ENCODE measurements at regions not wholly inside any gene's neighbourhood (a gene's known extent, or its start where the extent isn't known, plus 50 kb on each side); places are given as distances from the start of the nearest gene placed in this dataset.
"Not testable (repeated sequence)": the region's sequence is repeated elsewhere in the genome, so short reads cannot be mapped to it uniquely, and the experiment has no call there.

- no peak for TF ChIP-seq ZNF232 (CRISPR knock-in tag; IDR thresholded peaks at IDR 0.05)
- no peak for TF ChIP-seq ESRRA (CRISPR knock-in tag; IDR thresholded peaks at IDR 0.05; ENCODE audit: borderline replicate concordance)
- no peak for TF ChIP-seq ZNF423 (CRISPR knock-in tag; IDR thresholded peaks at IDR 0.05)
- TF ChIP-seq ZNF396 (CRISPR knock-in tag; IDR thresholded peaks at IDR 0.05; ENCODE audit: borderline replicate concordance) = no peak
Observed at GRCh38 chr19:30841934-30842333, 469.8 kb downstream of the ZNF536 start (continued).

- Mint-ChIP-seq H3K4me1 (no peaks in the 10 kb centered on the region), H3K4me3 (no peak overlapping the region), H3K9me3 (peaks cover 21% of the 10 kb centered on the region), H3K27me3 (ENCODE audit: low read depth) (no peaks in the 10 kb centered on the region), H3K36me3 (no peaks in the 10 kb centered on the region), H3K27ac (no peak overlapping the region)
- CTCF ChIA-PET = interaction anchor here (1.0 kb wide), 2 partner anchors 31 to 38 kb away, joined by 3 to 4 read pairs; no protein-coding TSS in a partner anchor
- TF ChIP-seq ZNF317 (CRISPR knock-in tag; IDR thresholded peaks at IDR 0.05; ENCODE audit: borderline replicate concordance, low read depth) = no peak
- TF ChIP-seq, protein P1, sequence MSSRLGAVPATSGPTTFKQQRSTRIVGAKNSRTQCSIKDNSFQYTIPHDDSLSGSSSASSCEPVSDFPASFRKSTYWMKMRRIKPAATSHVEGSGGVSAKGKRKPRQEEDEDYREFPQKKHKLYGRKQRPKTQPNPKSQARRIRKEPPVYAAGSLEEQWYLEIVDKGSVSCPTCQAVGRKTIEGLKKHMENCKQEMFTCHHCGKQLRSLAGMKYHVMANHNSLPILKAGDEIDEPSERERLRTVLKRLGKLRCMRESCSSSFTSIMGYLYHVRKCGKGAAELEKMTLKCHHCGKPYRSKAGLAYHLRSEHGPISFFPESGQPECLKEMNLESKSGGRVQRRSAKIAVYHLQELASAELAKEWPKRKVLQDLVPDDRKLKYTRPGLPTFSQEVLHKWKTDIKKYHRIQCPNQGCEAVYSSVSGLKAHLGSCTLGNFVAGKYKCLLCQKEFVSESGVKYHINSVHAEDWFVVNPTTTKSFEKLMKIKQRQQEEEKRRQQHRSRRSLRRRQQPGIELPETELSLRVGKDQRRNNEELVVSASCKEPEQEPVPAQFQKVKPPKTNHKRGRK (CRISPR knock-in tag; IDR thresholded peaks at IDR 0.05; ENCODE audit: borderline replicate concordance) = no peak
- TF ChIP-seq NFE2L1 (CRISPR knock-in tag; IDR thresholded peaks at IDR 0.05) = no peak
- TF ChIP-seq IRF1 (CRISPR knock-in tag; IDR thresholded peaks at IDR 0.05) = no peak
- no peak for TF ChIP-seq ZNF425 (CRISPR knock-in tag; conservative IDR thresholded peaks at IDR 0.05)
- no peak for TF ChIP-seq NR1H2 (CRISPR knock-in tag; IDR thresholded peaks at IDR 0.05)
- TF ChIP-seq SMAD3 (CRISPR knock-in tag; IDR thresholded peaks at IDR 0.05; ENCODE audit: borderline replicate concordance) = no peak
- DNase-seq (ENCODE audit: low spot score) (no peak), ATAC-seq (no peak)
- POLR2A ChIA-PET = no interaction called here
Observed at GRCh38 chr19:30830875-30831274, 458.7 kb downstream of the ZNF536 start.

DNA sequence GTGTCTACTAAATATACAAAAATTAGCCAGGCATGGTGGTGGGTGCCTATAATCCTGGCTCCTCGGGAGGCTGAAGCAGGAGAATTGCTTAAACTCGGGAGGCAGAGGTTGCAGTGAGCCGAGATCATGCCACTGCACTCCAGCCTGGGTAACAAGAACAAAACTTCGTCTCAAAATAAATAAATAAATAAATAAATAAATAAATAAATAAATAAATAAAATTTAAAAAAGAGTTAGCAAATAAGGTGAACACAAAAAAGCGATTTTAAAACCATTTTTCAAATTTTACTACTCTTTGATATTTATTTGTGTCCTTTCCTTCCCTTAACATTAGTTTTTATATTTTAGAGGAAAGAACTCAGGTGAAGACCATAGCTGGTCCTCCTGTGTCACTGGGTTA, 453.3 kb downstream of the ZNF536 start:
- H3K27me3 Mint-ChIP-seq (ENCODE audit: low read depth); H3K4me1 Mint-ChIP-seq; H3K4me3 Mint-ChIP-seq; CTCF ChIA-PET; H3K27ac Mint-ChIP-seq; DNase-seq (ENCODE audit: low spot score); POLR2A ChIA-PET; H3K36me3 Mint-ChIP-seq; ATAC-seq: not testable (repeated sequence)
- H3K9me3 Mint-ChIP-seq = peaks cover 24% of the 10 kb centered on the region

DNA sequence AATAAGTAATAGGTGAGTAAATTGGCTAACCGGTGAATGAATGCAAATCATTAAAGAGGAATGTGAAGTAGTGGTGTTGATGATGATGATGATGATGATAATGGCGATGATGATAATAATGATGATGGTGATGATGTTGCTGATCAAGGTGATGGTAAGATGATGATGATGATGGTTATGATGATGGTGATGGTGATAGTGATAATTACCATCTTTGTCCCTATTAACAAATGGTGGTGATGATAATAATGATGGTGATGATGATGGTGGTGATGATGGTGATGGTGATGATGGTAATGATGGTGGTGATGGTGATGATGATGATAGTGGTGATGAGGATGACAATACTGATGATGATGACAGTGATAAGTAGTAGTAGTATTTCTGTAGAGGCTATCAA, 452.6 kb downstream of the ZNF536 start:
- no peak for DNase-seq (ENCODE audit: low spot score)
- no peak for ATAC-seq
- Mint-ChIP-seq H3K9me3 (peaks cover 24% of the 10 kb centered on the region), H3K4me3 (no peak overlapping the region), H3K36me3 (no peaks in the 10 kb centered on the region), H3K27ac (no peak overlapping the region), H3K27me3 (ENCODE audit: low read depth) (no peaks in the 10 kb centered on the region; the same call in 1 of the 2 replicates), H3K4me1 (peaks cover 4% of the 10 kb centered on the region; the same call in 1 of the 2 replicates)
- ChIA-PET CTCF (no interaction called here), POLR2A (no interaction called here)
- TF ChIP-seq HMGA2 (CRISPR knock-in tag; IDR thresholded peaks at IDR 0.05) (no peak), NFATC4 (CRISPR knock-in tag; IDR thresholded peaks at IDR 0.05) (no peak), CREM (CRISPR knock-in tag; IDR thresholded peaks at IDR 0.05) (no peak), OVOL2 (CRISPR knock-in tag; IDR thresholded peaks at IDR 0.05; ENCODE audit: borderline replicate concordance) (no peak), CBFB (CRISPR knock-in tag; IDR thresholded peaks at IDR 0.05; ENCODE audit: low read depth) (no peak), ZNF671 (CRISPR knock-in tag; IDR thresholded peaks at IDR 0.05) (no peak), ZNF121 (CRISPR knock-in tag; IDR thresholded peaks at IDR 0.05) (no peak), SMAD3 (CRISPR knock-in tag; IDR thresholded peaks at IDR 0.05; ENCODE audit: borderline replicate concordance) (no peak)
- TF ChIP-seq, protein P2, sequence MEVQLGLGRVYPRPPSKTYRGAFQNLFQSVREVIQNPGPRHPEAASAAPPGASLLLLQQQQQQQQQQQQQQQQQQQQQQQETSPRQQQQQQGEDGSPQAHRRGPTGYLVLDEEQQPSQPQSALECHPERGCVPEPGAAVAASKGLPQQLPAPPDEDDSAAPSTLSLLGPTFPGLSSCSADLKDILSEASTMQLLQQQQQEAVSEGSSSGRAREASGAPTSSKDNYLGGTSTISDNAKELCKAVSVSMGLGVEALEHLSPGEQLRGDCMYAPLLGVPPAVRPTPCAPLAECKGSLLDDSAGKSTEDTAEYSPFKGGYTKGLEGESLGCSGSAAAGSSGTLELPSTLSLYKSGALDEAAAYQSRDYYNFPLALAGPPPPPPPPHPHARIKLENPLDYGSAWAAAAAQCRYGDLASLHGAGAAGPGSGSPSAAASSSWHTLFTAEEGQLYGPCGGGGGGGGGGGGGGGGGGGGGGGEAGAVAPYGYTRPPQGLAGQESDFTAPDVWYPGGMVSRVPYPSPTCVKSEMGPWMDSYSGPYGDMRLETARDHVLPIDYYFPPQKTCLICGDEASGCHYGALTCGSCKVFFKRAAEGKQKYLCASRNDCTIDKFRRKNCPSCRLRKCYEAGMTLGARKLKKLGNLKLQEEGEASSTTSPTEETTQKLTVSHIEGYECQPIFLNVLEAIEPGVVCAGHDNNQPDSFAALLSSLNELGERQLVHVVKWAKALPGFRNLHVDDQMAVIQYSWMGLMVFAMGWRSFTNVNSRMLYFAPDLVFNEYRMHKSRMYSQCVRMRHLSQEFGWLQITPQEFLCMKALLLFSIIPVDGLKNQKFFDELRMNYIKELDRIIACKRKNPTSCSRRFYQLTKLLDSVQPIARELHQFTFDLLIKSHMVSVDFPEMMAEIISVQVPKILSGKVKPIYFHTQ (CRISPR knock-in tag; IDR thresholded peaks at IDR 0.05) = no peak
- TF ChIP-seq, protein P3, sequence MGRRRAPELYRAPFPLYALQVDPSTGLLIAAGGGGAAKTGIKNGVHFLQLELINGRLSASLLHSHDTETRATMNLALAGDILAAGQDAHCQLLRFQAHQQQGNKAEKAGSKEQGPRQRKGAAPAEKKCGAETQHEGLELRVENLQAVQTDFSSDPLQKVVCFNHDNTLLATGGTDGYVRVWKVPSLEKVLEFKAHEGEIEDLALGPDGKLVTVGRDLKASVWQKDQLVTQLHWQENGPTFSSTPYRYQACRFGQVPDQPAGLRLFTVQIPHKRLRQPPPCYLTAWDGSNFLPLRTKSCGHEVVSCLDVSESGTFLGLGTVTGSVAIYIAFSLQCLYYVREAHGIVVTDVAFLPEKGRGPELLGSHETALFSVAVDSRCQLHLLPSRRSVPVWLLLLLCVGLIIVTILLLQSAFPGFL (CRISPR knock-in tag; IDR thresholded peaks at IDR 0.05; ENCODE audit: borderline replicate concordance) = no peak
- TF ChIP-seq, protein P4, sequence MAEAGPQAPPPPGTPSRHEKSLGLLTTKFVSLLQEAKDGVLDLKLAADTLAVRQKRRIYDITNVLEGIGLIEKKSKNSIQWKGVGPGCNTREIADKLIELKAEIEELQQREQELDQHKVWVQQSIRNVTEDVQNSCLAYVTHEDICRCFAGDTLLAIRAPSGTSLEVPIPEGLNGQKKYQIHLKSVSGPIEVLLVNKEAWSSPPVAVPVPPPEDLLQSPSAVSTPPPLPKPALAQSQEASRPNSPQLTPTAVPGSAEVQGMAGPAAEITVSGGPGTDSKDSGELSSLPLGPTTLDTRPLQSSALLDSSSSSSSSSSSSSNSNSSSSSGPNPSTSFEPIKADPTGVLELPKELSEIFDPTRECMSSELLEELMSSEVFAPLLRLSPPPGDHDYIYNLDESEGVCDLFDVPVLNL (CRISPR knock-in tag; IDR thresholded peaks at IDR 0.05; ENCODE audit: borderline replicate concordance, low read depth) = no peak
